HFF-Myc (cell line): ENCODE measurements at regions not wholly inside any gene's neighbourhood (a gene's known extent, or its start where the extent isn't known, plus 50 kb on each side); places are given as distances from the start of the nearest gene placed in this dataset.

ENCODE experiments used
- DNase-seq: peaks from one replicate; pipeline ENCODE4 v3.0.0-alpha.2; 2011; ENCODE audit warnings: low read depth; ENCODE audit errors: extremely low read depth
- H3K4me3 ChIP-seq: replicated peaks from 2 replicates; pipeline ENCODE4 v1.5.1; 2011; ENCODE audit warnings: low read depth, mild to moderate bottlenecking, control low read depth, low read length
- CTCF ChIP-seq: IDR thresholded peaks from 2 replicates; pipeline ENCODE4 v1.5.1; 2012; ENCODE audit warnings: mild to moderate bottlenecking, low read depth, low read length, control low read depth; ENCODE audit errors: missing control alignments

- no peak overlapping the region for H3K4me3 ChIP-seq
- no peak for DNase-seq
- no peak for TF ChIP-seq CTCF
Measured at GRCh38 chr12:116395396-116395795, 117.9 kb upstream of the MED13L start.

DNA sequence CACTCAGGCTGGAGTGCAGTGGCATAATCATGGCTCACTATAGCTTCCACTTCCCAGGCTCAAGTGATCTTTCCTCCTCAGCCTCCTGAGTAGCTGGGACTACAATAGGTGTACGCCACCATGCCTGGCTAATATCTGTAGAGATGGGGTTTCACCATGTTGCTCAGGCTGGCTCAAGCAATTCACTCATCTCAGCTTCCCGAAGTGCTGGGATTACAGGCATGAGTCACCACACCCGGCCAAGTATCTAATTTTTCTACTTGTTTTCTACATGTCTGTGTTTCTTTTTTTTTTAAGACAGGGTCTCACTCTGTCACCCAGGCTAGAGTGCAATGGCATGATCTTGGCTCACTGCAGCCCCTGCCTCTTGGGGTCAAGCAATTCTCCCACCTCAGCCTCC, 119.7 kb upstream of the MED13L start:
- DNase-seq: no peak
- TF ChIP-seq CTCF: no peak
- no peak overlapping the region for H3K4me3 ChIP-seq

GRCh38 chr12:116398193-116398592, 120.7 kb upstream of the MED13L start:
- DNase-seq: no peak
- TF ChIP-seq CTCF: no peak
- H3K4me3 ChIP-seq: no peak overlapping the region

GRCh38 chr12:116399055-116399454, 121.6 kb upstream of the MED13L start:
- no peak for DNase-seq
- H3K4me3 ChIP-seq: no peak overlapping the region
- no peak for TF ChIP-seq CTCF

DNA sequence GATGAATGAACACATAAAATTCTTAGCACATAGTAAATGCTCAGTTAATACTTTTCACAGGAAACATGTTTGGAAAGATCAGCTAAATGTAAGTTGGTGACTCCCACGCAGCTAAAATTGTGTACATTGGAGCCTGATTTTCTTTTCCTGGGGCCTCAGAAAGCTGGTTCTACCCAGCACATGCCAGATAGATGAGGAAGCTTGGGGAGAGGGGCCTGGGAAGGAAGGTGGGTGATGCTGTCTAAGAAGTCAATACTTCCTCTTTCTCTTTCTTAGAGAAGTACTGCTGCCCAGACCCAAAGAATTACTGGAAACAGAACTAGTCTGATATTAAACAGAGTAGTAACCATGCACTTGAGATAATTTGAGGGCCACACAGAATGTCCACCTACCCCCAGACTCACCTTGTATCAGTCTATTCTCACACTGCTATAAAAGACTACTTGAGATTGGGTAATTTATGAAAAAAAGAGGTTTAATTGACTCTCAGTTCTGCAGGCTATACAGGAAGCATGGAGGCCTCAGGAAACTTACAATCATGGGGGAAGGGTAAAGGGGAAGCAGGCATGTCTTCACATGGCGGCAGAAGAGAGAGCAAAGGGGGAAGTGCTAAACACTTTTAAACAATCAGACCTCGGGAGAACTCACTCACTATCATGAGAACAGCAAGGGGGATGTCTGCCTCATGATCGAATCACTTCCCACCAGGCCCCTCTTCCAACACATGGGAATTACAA, 123.3 kb upstream of the MED13L start:
- DNase-seq: no peak
- H3K4me3 ChIP-seq: no peak overlapping the region
- no peak for TF ChIP-seq CTCF

GRCh38 chr12:116401565-116401964, 124.1 kb upstream of the MED13L start:
- TF ChIP-seq CTCF: no peak
- no peak overlapping the region for H3K4me3 ChIP-seq
- DNase-seq: no peak
